ENCODE measurements at regions not wholly inside any gene's neighbourhood (a gene's known extent, or its start where the extent isn't known, plus 50 kb on each side); places are given as distances from the start of the nearest gene placed in this dataset.

DNA sequence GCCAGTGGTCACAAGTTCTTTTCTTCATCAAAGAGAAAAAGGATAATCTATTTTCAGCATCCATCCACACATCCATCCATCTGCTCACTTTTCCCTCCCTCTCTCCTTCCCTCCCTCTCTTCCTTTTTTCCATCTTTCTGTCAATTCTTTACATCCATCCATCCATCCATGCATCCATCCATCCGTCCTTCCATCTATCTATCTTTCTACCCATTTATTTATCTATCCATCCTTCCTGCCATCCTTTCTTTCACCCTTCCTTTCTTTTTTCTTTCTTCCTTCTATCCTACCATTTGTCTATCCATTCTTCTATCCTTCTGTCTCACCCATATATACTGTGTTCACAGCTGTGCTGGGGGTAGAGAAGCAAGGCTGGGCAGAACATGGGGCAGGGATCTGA, 212.4 kb upstream of the GALNT2 start:
- ATAC-seq (no peak), DNase-seq (no peak)
- H3K36me3 Mint-ChIP-seq (ENCODE audit: low read depth), result no peaks in the 10 kb centered on the region
- H3K4me1 Mint-ChIP-seq (ENCODE audit: low read depth), result peaks cover 8% of the 10 kb centered on the region
- H3K9me3 Mint-ChIP-seq, result no peaks in the 10 kb centered on the region
- TF ChIP-seq, protein P1, sequence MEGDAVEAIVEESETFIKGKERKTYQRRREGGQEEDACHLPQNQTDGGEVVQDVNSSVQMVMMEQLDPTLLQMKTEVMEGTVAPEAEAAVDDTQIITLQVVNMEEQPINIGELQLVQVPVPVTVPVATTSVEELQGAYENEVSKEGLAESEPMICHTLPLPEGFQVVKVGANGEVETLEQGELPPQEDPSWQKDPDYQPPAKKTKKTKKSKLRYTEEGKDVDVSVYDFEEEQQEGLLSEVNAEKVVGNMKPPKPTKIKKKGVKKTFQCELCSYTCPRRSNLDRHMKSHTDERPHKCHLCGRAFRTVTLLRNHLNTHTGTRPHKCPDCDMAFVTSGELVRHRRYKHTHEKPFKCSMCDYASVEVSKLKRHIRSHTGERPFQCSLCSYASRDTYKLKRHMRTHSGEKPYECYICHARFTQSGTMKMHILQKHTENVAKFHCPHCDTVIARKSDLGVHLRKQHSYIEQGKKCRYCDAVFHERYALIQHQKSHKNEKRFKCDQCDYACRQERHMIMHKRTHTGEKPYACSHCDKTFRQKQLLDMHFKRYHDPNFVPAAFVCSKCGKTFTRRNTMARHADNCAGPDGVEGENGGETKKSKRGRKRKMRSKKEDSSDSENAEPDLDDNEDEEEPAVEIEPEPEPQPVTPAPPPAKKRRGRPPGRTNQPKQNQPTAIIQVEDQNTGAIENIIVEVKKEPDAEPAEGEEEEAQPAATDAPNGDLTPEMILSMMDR (IDR thresholded peaks at IDR 0.05), result no peak
- H3K4me3 Mint-ChIP-seq, result no peak overlapping the region
- ChIA-PET POLR2A (no interaction called here), CTCF (no interaction called here)
- H3K27me3 Mint-ChIP-seq, result peaks cover 1% of the 10 kb centered on the region
- intact Hi-C loops (cut with micrococcal nuclease), result no loop called here
- H3K27ac Mint-ChIP-seq, result no peak overlapping the region

DNA sequence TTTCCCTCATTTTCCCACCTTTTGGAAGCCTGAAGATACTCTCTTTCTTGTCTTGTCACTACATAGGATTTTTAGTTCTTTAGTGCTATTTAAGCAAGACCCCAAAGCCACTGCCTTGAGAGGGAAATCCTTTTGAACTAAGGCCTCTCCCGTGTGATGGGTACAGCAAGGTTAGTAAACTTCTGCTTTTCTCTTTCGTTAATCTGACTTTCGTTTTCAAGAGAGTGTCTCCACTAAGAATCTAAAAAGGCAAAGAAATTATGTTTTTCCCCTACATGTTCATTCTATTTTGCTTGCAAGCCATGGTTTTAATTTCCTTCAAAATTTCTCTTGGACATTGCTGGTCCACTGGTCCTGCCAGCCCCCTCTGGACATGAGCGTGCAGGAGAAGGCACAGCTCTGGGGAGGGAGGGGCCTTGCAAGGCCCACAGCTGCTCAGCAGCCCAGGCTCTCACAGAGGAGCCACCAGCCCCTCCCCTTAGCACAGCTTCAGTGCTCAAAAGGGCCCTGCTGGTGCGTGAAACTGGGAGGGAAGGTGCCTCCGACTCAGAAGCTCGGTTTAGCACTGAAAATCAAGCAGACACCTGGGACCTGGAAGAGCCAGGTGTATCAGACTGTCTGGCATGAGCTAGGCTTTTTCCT, 210.9 kb upstream of the GALNT2 start:
- Mint-ChIP-seq H3K4me3 (peak overlapping the region; percentile 53), H3K4me1 (ENCODE audit: low read depth) (peaks cover 8% of the 10 kb centered on the region), H3K27ac (no peak overlapping the region), H3K9me3 (no peaks in the 10 kb centered on the region), H3K36me3 (ENCODE audit: low read depth) (no peaks in the 10 kb centered on the region), H3K27me3 (no peaks in the 10 kb centered on the region)
- CTCF ChIA-PET, result no interaction called here
- intact Hi-C loops (cut with micrococcal nuclease), result no loop called here
- TF ChIP-seq, protein P1 (IDR thresholded peaks at IDR 0.05), result no peak
- POLR2A ChIA-PET, result no interaction called here
- DNase-seq (peak; percentile 24), ATAC-seq (peak; percentile 71)

DNA sequence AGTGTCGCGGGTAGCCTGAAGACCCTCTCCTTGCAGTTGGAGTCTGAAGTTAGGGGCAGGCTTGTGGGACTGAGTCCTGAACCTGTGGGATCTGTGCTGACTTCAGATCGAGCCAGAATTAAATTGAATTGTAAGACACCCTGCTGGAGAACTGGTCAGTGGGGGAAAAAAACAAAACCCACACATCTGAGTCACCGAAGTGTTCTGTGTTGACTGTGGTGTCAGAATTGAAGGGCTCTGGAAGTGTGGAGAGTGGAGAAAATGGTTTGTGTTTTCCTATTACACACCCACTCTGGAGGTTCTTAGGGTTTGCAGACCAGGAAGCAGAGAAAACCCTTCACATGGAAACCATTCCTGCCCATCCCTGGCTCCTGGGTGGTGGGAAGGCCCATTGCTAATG, 209.5 kb upstream of the GALNT2 start:
- Mint-ChIP-seq H3K36me3 (ENCODE audit: low read depth) (no peaks in the 10 kb centered on the region), H3K4me1 (ENCODE audit: low read depth) (peaks cover 8% of the 10 kb centered on the region), H3K27me3 (no peaks in the 10 kb centered on the region), H3K4me3 (no peak overlapping the region), H3K27ac (no peak overlapping the region), H3K9me3 (no peaks in the 10 kb centered on the region)
- TF ChIP-seq, protein P1 (IDR thresholded peaks at IDR 0.05), result no peak
- CTCF ChIA-PET, result interaction anchor here (0.9 kb wide), 1 partner anchor 10 kb away, joined by 3 read pairs; no protein-coding TSS in a partner anchor
- no peak for ATAC-seq
- intact Hi-C loops (cut with micrococcal nuclease), result no loop called here
- no peak for DNase-seq
- POLR2A ChIA-PET, result no interaction called here

DNA sequence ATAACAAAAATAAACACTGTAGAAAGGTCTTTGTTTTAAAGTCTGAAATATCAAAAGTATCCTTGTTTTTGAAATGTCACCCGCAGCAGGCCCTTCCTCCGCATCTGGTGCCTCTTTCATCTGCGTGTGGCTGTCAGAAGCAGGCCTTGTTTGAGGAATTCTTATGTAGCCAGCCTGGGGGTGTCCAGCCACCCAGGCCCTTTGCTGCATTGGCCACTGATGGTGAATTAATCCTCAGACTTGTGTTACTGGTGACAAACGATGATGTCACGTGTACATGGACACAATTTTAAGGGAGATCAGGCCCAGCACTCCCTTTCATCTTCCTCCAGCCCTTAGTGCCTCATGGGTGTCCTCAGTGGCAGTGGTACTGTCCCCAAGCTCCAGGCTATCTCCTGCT, 208.0 kb upstream of the GALNT2 start:
- ChIA-PET CTCF (interaction anchor here (2.1 kb wide), 1 partner anchor 10 kb away, joined by 7 read pairs; no protein-coding TSS in a partner anchor), POLR2A (no interaction called here)
- Mint-ChIP-seq H3K9me3 (no peaks in the 10 kb centered on the region), H3K4me1 (ENCODE audit: low read depth) (peaks cover 8% of the 10 kb centered on the region), H3K27me3 (no peaks in the 10 kb centered on the region), H3K36me3 (ENCODE audit: low read depth) (no peaks in the 10 kb centered on the region), H3K27ac (no peak overlapping the region), H3K4me3 (no peak overlapping the region)
- DNase-seq (no peak), ATAC-seq (no peak)
- TF ChIP-seq, protein P1 (IDR thresholded peaks at IDR 0.05), result no peak
- intact Hi-C loops (cut with micrococcal nuclease), result no loop called here

DNA sequence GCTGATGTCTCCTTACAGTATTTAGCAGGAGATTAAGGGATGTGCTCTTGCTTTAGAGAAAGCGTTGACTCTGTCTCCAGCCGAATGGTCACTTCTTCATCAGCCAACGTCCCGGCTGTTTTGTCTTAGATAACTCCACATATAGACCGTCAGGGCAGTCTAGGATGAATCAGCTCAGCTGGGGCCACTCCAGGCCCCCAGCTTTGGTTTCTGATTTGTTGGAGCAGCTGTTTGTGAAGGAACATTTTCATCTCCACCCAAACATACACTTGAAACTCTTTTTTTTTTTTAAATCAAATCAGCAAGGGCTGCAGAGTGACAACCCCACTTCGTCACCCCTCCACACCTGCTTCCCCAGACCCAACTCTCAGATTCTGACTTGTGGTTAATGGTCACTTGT, 206.1 kb upstream of the GALNT2 start:
- Mint-ChIP-seq H3K27ac (no peak overlapping the region), H3K4me3 (no peak overlapping the region), H3K36me3 (ENCODE audit: low read depth) (no peaks in the 10 kb centered on the region), H3K27me3 (no peaks in the 10 kb centered on the region), H3K9me3 (no peaks in the 10 kb centered on the region), H3K4me1 (ENCODE audit: low read depth) (peaks cover 4% of the 10 kb centered on the region)
- intact Hi-C loops (cut with micrococcal nuclease), result no loop called here
- TF ChIP-seq, protein P1 (IDR thresholded peaks at IDR 0.05), result no peak
- ATAC-seq (no peak), DNase-seq (no peak)
- ChIA-PET POLR2A (no interaction called here), CTCF (interaction anchor here (2.1 kb wide), 1 partner anchor 12 kb away, joined by 7 read pairs; no protein-coding TSS in a partner anchor)

Measured in activated CD8-positive, alpha-beta T cell treated with anti-CD3 and anti-CD28 coated beads for 36 hours (primary cell).